Fibroblast of peridontal ligament (primary cell): ENCODE measurements at regions not wholly inside any gene's neighbourhood (a gene's known extent, or its start where the extent isn't known, plus 50 kb on each side); places are given as distances from the start of the nearest gene placed in this dataset.

Experiments used
- DNase-seq: peaks from one replicate; pipeline ENCODE4 v3.0.0-alpha.2; 2010; ENCODE audit errors: extremely low read depth

DNA sequence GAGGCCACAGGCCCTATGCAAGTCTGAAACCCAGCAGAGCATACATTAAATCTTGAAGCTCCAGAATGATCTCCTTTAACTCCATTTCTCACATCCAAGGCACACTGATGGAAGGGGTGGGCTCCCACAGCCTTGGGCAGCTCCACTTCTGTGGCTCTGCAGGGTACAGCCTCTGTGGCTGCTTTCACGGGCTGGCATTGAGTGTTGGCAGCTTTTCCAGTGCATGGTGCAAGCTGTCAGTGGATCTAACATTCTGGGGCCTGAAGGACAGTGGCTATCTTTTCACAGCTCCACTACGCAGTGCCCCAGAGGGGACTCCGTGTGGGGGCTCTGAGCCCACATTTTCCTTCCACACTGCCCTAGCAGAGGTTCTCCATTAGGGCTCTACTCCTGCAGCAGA, 265.7 kb upstream of the MAGI2 start:
- DNase-seq: no peak

DNA sequence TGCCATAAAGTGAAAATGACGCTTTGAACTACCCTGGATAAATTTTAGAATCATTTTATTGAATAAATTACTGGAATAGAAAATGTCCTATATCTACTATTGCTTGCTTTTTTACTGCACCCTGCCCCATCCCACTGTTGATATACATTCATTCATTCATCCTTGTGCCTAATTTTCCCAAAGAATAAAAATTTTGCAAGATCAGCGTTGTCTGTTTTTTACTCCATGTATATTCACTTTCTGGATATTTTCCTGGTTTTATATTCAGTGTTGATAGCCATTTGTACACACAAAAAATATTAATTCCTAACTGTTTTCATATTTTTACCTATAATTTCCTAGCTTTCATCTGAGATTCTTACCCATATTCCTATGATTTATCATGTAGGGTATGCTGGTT, 262.9 kb upstream of the MAGI2 start:
- no peak for DNase-seq

DNA sequence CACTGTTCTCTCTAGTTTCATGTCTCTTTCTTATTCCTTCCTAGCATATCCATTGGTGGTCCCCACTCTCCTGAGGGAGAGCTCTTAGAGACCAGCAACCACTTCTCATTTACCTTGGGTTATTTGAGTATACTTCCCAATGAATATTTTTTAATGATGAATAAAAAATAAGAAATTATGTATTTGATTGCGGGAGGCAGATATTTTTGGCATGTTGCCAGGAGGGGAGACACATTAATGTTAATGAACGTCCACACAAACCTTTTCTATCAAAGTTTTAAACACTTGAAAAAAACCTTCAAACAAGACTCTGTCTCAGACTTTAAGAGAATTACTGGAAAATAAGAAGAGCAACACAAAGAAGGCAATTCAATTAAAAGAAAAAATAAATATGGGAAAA, 260.6 kb upstream of the MAGI2 start:
- no peak for DNase-seq

DNA sequence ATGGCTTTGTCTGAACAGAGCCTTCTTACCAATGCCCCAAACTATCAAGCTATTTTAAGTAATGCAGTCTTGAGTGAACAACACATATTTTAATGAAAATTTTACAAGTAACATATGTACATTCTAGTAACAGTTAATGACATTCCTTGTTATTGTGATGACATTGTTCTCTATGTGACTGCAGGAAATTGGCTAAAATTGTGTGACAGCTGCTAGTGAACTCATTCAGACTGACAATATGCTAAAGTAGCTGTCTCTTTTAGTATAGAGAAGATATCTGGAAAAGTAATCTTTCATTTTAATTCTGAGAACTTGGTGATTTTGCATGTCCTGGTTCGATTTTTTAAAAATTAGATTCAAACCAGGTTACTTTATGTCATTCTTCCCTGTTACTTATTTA, 259.8 kb upstream of the MAGI2 start:
- no peak for DNase-seq

DNA sequence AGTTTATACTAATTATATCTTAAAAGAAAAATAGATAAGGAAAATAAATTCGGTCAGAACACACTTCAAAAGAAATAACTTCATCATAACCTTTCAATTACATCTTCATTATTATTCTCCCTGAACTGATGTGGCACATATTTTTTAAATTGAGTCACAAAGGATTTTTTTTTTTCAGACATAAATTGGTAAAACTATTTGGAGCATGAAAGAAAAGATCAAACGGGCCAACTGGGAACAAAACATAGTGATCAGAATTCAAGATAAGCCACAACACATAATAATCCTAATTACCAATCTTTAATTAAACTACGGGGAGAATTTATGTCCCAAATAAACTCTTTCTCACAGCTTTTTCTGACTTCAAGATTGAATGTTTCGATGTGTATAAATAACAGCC, 258.2 kb upstream of the MAGI2 start:
- no peak for DNase-seq

DNA sequence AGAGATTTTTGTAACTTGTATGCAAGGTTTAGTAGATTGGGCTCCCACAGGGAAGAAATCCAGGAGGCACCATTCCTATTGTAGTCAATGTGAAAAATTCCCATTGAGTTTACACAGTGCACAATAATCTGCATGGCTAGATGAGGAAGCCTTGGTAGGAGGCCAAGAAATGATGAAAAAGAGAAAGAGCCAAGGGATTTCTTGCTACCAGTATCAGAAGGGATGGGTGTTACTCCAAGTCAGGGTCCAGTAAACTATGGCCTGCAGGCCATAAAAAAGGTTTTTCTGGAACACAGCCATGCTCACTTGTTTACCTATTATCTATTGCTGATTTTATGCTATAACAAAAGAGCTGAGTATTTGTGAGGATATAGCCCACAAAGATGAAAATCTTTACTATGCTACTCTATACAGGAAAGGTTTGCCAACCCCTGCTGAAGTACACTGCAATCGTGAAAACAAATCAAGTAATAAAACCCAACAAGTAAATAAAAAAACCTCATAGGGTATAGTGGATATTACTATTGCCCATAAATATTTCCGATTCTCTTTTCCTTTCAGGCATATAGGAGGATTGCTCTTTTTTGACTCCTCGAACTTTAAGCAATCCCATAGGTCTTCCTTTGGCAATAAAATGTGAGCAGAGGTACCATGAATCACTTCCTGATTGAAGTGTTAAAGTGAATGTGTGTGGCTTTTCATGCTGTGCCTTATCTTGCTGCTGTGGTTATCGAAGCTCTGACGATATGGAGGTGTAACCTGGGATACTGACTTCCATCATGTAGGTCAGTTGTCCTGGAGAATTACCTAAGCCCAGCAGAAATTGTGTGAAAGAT, 256.3 kb upstream of the MAGI2 start:
- peak; percentile 59 for DNase-seq

DNA sequence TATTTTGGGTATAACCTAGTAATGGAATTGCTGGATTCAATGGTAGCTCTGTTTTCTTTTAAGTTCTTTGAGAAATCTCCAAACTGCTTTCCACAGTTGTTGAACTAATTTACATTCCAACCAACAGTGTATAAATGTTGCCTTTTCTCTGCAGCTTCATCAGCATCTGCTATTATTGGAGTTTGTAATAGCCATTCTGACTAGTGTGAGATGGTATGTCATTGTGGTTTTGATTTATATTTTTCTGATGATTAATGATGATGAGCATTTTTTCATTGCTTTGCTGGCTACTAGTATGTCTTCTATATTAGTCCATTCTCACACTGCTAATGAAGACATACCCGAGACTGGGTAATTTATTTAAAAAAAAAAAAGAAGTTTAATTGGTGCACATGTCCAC, 248.6 kb upstream of the MAGI2 start:
- peak; percentile 12 for DNase-seq

DNA sequence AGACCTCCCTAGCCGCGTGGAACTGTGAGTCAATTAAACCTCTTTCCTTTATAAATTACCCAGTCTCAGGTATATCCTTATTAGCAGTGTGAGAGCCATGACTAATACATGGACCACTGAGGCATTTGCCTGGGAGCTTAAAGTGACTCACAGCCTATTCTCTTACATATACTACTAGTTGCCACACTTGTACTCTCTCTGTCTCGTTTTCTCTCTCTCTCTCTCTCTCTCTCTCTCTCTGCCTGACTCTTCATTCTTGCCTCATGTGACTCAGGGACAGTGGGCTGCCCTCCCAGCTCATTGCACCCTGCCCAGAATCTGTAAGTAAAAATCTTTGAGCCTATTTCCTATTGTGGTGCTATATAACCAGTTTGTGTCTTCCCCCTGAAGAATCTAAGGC, 238.5 kb upstream of the MAGI2 start:
- peak; percentile 56 for DNase-seq

DNA sequence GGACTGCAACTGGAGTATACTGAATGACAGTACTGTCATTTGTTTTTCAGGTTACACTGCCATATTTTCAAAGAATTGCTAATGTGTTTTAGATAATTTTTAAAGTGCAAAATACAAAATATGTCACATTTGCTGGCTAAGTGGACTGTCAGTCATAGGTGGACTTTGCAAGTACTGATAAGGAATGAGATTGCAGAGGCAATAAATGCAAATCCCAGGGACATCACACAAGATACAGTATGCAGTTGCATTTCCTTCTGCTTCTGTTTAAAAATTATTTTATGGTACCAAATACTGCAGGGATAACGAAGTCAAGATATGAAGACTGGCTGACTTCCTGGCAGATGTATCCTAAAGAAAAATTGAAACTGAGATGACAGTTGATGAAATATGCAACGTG, 237.6 kb upstream of the MAGI2 start:
- DNase-seq: no peak

DNA sequence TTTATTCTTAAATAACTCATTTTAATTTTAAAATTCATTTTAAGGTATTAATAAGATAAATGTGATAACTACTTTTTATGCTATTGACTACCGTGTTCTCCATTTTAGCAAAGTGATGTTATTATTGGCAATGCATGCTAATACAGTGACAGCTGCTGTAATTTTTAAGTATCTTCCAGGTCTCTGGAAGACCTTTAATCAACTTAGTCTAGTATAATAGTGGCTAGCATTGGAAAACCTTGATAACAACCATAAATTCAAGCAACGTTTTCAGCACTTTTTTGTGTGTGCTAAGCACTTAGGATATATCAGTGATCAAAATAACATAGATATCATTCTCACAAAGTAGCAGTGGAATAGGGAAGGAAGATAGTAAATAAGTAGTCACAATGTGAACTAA, 230.9 kb upstream of the MAGI2 start:
- DNase-seq: no peak

DNA sequence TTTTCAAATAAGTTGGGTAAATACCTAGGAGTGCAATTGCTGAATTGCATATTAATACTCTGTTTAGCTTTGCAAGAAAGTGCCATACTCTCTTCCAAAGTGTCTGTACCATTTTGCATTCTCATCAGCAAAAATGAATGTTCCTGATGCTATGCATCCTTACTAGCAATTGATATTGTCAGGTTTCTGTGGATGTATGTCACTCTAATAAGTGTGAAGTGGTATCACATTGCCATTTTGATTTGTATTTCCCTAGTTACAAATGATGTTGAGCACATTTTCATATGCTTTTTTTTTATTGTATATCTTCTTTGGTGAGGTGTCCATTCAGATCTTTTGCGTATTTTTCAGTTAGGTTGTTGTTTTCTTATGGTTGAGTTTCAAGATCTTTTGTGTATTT, 230.4 kb upstream of the MAGI2 start:
- no peak for DNase-seq

DNA sequence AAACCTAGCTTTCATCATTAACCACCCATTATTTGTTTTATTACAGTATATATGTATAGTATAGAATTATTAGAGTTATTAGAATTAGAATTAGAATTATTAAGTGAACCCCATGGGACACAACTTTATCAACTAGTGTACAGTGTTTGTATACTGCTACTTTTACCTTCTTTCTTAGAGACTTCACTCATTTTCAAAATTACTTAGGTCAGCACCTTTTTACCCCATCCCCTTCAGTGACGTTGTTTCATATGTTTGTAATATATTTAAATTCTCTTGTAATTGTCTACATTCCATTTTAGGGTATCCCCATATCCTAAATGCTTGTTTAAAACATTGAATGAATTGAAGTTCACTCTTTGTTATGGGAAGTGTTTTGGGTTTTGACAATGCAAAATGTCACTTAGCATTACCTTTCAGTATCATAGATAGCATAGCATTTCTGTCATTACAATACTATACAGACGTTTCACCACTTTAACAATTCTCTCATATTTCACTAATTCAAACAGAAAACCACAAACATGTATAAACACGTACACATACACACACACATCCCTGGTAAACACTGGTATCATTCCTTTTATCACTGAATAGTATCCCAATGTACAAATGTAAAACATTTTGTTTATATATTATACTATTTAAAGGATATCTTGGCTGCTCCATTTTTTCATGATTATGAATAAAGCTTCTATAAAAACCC, 229.9 kb upstream of the MAGI2 start:
- no peak for DNase-seq

DNA sequence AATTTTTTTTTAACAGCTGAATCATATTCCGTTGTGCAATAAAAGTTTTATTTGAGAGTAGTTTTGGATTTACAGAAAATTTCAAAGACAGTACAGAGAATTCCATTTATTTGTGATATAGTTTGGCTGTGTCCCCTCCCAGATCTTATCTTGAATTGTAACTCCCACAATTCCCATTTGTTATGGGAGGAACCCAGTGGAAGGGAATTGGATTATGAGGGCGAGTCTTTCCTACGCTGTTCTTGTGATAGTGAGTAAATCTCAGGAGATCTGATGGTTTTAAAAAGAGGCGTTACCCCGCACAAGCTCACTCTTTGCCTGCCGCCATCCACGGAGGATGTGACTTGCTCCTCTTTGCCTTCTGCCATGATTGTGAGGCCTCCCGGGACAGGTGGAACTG, 228.0 kb upstream of the MAGI2 start:
- no peak for DNase-seq

DNA sequence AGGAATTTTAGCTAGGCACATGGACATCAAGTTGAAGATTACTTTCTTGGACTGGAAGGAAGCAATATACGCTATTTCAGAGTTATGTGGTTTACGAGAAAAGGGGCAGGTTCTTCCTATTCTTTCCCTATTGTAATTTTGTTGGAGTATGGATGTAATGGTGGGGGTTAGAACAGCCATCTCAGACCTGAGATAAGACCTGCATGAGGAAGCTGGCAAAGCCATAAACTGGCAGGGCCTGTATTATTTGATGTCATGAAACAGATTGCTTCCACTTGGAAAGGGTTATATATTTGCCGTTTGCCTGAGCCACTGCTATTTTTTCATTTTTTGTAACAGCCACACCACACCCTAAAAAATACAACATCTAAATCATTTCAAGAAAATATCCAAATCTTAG, 220.5 kb upstream of the MAGI2 start:
- no peak for DNase-seq

DNA sequence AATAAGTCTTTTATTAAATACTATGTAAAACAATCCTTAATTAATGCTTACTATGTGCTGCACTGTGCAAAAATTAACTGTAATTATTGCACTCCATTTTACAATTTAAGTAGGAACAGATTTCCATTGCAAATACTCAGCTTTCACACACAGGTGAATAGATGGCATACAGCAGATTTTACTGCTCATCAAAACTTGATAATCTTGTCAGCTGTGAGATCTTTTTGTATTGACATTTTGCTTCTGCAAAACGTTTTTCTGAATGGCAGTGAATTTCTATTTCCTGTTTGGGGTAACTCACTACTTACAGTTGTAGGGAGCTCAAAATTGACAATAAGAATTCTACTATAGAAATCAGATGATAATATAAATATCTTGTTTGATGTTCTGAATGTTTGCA, 220.0 kb upstream of the MAGI2 start:
- DNase-seq: no peak

DNA sequence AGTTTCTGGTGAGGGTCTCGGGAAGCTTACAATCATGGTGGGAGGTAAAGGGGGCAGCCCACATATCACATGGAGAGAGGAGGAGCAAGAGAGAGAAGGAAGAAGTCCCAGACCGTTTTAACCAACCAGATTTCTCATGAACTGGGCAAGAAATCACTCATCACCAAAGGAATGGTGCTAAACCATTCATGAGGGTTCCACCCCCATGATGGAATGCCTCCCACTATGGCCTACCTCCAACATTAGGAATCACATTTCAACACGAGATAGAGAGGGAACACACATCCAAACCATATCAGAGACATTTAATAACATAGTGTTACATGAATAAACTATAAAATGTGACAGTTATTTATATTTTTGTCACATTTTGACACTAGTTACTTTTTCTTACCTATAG, 214.8 kb upstream of the MAGI2 start:
- DNase-seq: no peak

DNA sequence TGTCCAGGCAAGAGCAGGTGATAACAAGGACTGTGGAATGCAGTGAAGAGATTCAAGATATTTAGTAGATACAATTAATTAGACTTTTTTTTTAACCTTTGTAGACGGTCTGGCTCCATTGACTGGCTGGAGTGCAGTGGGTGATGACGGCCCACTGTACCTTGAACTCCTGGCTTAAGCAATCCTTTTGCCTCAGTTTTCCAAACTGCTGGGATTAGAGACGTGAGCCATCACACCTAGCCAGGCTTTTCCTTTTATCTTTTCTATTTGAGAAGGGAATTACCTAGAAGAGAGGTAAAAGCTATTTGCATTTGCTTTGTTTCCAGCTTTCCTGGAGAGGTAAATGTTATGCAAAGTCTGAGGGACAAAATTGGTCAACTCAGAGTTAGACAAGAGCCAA, 213.0 kb upstream of the MAGI2 start:
- DNase-seq: no peak

DNA sequence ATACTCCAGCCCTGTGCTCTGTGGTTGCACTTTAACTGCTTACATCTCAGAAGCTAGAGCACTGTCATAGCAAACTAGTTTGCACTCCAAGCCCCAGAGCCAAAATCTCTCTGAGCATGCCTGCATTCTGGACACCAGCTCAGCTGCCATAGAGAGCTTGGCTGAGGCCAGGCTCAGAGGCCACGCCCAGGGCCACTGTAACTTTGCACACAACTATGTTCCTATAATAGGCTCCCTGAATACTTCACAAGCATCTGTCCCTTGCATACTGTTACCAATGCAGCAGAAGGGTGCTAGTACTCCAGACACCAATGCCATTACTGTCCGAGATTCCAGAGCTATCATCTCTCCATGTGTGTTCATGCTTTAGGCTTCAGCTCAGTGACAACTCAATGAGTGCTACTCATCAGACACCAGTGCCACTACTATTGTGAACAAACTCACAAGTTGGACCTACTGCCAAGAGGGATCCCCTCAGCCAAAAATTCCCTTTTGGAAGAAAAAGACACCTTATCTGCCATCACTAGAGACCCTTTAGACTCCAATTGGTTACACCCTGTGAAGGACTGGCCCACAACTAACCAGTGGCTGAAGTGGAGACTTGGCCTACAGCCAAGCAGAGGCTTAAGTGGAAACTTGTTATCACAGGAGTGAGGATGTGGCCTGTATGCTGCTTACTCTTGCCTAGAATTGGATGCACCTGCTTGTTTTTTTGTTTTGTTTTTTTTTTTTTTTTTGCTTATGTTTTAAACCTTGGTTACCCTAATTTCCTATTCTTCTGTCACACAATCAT, 211.6 kb upstream of the MAGI2 start:
- DNase-seq: no peak

DNA sequence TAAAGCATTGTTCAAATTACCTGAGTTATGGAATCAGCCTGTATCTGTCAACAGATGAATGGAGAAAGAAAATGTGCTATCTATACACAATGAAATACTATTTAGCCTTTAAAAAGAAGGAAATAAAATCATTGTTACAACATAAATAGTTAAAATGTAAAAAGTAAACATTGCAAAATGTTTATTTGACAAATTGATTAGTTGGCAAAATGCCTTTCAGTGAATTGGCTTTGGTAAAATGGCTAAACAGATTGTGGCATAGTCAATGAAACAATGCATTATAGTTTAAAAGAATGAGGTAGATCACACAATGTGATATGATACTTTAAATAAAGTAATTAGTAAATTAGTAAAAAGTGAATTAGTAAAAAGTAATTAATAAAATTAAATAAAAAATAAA, 204.8 kb upstream of the MAGI2 start:
- no peak for DNase-seq

DNA sequence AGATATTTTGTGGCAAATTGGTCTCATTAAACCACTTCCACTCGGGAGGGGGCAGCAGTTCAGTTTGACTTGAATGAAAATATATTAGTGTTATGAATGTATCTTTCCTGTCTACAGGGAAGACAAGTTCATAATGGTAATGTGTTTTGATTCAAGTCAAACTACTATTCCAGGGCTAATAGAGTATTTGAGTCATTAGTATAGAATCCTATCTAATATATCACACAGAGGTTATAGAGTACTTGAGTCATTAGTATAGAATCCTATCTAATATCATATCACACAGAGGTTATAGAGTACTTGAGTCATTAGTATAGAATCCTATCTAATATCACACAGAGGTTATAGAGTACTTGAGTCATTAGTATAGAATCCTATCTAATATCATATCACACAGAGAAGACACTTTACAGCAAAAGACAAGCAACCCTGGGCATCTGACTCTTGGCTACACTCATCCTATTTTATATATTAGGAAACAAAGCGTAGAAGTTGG, 199.7 kb upstream of the MAGI2 start:
- no peak for DNase-seq

DNA sequence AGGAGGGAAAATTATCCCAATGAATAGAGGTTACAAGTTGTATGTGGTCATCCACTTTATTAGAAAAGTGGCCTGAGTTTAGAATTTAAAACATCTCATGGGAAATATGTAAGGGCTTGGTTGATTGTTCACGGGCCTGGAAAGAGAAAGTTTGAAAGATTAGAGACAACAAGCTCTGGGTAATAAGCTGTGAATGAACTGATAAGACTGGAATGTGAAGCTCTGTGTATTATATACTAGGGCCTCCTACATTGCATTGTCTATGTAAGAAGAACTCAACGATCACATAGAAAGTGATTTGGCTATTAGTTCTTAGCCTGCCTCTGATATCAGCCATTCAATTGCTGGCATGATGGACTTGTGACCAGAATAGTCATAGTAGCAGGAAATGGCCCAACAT, 199.2 kb upstream of the MAGI2 start:
- no peak for DNase-seq

DNA sequence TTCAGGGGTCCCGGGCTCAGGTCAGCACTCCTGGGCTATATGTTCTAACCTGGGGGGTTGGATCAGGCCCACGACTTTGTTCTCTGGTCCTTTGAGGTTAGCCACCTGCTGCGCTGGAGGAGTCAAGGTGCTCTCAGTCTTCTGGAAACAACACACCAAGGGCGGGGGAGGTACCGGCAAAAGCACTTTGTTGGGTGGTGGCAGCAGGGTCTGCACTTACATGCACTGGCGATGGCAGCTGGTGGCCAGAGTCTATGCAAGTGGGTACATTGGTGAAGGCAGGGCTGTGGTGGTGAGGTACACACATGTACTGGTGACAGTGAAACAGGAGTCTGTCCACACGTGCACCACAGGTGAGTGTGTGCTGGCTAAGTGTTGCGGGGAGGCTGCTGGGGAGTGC, 194.2 kb upstream of the MAGI2 start:
- DNase-seq: no peak

DNA sequence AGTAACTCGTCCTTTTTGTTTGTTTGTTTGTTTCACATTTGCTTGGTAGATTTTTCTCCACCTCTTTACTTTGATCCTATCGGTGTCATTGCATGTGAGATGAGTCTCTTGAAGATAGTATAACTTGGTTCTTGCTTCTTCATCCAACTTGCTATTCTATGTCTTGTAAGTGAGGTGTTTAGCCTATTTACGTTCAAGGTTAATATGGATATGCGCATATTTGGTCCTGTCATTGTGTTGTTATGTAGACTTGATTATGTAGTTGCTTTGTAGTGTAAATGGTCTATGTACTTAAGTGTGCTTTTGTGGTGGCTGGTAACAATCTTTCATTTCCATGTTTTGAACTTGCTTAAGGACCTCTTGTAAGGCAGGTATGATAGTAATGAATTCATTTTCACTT, 192.8 kb upstream of the MAGI2 start:
- no peak for DNase-seq
